HT-29 (cell line): ENCODE measurements at regions not wholly inside any gene's neighbourhood (a gene's known extent, or its start where the extent isn't known, plus 50 kb on each side); places are given as distances from the start of the nearest gene placed in this dataset.
"Not testable (repeated sequence)": the region's sequence is repeated elsewhere in the genome, so short reads cannot be mapped to it uniquely, and the experiment has no call there.

ENCODE experiments used
- DNase-seq: peaks from one replicate; pipeline ENCODE4 v3.0.0-alpha.2; 2015; ENCODE audit warnings: low spot score

- no peak for DNase-seq
Observed at GRCh38 chr3:128549283-128550112, 56.5 kb upstream of the GATA2 start.

GRCh38 chr3:128548426-128549282 is 55.7 kb upstream of the GATA2 start:
- DNase-seq: no peak

GRCh38 chr3:128548021-128548420 is 55.0 kb upstream of the GATA2 start:
- DNase-seq: no peak

GRCh38 chr3:128547368-128547987 is 54.5 kb upstream of the GATA2 start:
- DNase-seq: no peak

GRCh38 chr3:128546646-128547045 is 53.6 kb upstream of the GATA2 start:
- no peak for DNase-seq

GRCh38 chr3:128545120-128545752 is 52.2 kb upstream of the GATA2 start:
- DNase-seq: no peak

- no peak for DNase-seq
Observed at GRCh38 chr3:128544190-128544589, 51.2 kb upstream of the GATA2 start.

GRCh38 chr3:128543570-128544174 is 50.7 kb upstream of the GATA2 start:
- not testable (repeated sequence) for DNase-seq
